Stomach smooth muscle (tissue), 2 donors: ENCODE measurements at regions not wholly inside any gene's neighbourhood (a gene's known extent, or its start where the extent isn't known, plus 50 kb on each side); places are given as distances from the start of the nearest gene placed in this dataset.

Experiments
- H3K27ac ChIP-seq: one replicate; pipeline ENCODE4 v1.7.0; 2013; ENCODE audit warnings: mild to moderate bottlenecking, low read length, inconsistent platforms
- H3K27me3 ChIP-seq, 2 donors: one replicate each; pipeline ENCODE4 v1.7.0; 2013; ENCODE audit warnings: low read length in 2 of 2; ENCODE audit not compliant: insufficient read depth in 2 of 2, control insufficient read depth in 1 of 2
- H3K36me3 ChIP-seq, 2 donors: one replicate each; pipeline ENCODE4 v1.7.0; 2013; ENCODE audit warnings: low read length in 2 of 2; ENCODE audit not compliant: control insufficient read depth in 2 of 2, insufficient read depth in 2 of 2
- H3K4me1 ChIP-seq: one replicate; pipeline ENCODE4 v1.7.0; 2013; ENCODE audit warnings: low read length; ENCODE audit not compliant: control insufficient read depth, insufficient read depth
- H3K4me3 ChIP-seq, 2 donors: one replicate each; pipeline ENCODE4 v1.7.0; 2013; ENCODE audit warnings: low read length in 2 of 2
- H3K9ac ChIP-seq, 2 donors: one replicate each; pipeline ENCODE4 v1.7.0; 2013; ENCODE audit warnings: low read length in 2 of 2, mild to moderate bottlenecking in 1 of 2
- H3K9me3 ChIP-seq, 2 donors: one replicate each; pipeline ENCODE4 v1.7.0; 2013; ENCODE audit warnings: low read length in 2 of 2; ENCODE audit not compliant: control insufficient read depth in 2 of 2
- donor health status: healthy.
- donor health status: Pancreatic carcinoma.

- Histone ChIP-seq H3K36me3 (no peaks in the 10 kb centered on the region), H3K9ac (no peak overlapping the region), H3K27me3 (no peaks in the 10 kb centered on the region)
Measured at GRCh38 chr9:17846948-17847655, 268.2 kb downstream of the SH3GL2 start.

GRCh38 chr9:17847908-17848307, 269.0 kb downstream of the SH3GL2 start:
- Histone ChIP-seq H3K9ac (no peak overlapping the region), H3K4me1 (no peaks in the 10 kb centered on the region), H3K27me3 (no peaks in the 10 kb centered on the region), H3K9me3 (peaks cover 0 to 6% of the 10 kb centered on the region in 2 donors), H3K36me3 (no peaks in the 10 kb centered on the region), H3K27ac (no peak overlapping the region), H3K4me3 (no peak overlapping the region)

More at GRCh38 chr9:17846948-17847655, 268.2 kb downstream of the SH3GL2 start:
- no peak overlapping the region for H3K27ac ChIP-seq
- H3K4me3 ChIP-seq = no peak overlapping the region
- peaks cover 0 to 6% of the 10 kb centered on the region in 2 donors for H3K9me3 ChIP-seq
- no peaks in the 10 kb centered on the region for H3K4me1 ChIP-seq

- no peaks in the 10 kb centered on the region for H3K4me1 ChIP-seq
- H3K9ac ChIP-seq = no peak overlapping the region
- no peaks in the 10 kb centered on the region for H3K9me3 ChIP-seq
- H3K36me3 ChIP-seq = no peaks in the 10 kb centered on the region
- no peak overlapping the region for H3K4me3 ChIP-seq
- H3K27me3 ChIP-seq = no peaks in the 10 kb centered on the region
- H3K27ac ChIP-seq = no peak overlapping the region
Measured at GRCh38 chr9:17852108-17852507, 273.2 kb downstream of the SH3GL2 start.

GRCh38 chr9:17854487-17854886, 275.6 kb downstream of the SH3GL2 start:
- no peak overlapping the region for H3K27ac ChIP-seq
- H3K9ac ChIP-seq = no peak overlapping the region
- no peak overlapping the region for H3K4me3 ChIP-seq
- H3K4me1 ChIP-seq = no peaks in the 10 kb centered on the region
- no peaks in the 10 kb centered on the region for H3K36me3 ChIP-seq
- no peaks in the 10 kb centered on the region for H3K27me3 ChIP-seq
- H3K9me3 ChIP-seq = no peaks in the 10 kb centered on the region

- H3K27ac ChIP-seq = no peak overlapping the region
- no peak overlapping the region for H3K4me3 ChIP-seq
- no peaks in the 10 kb centered on the region for H3K9me3 ChIP-seq
- no peaks in the 10 kb centered on the region for H3K27me3 ChIP-seq
- no peak overlapping the region for H3K9ac ChIP-seq
- H3K36me3 ChIP-seq = no peaks in the 10 kb centered on the region
- H3K4me1 ChIP-seq = no peaks in the 10 kb centered on the region
Measured at GRCh38 chr9:17856995-17857394, 278.1 kb downstream of the SH3GL2 start.

- no peaks in the 10 kb centered on the region for H3K4me1 ChIP-seq
- H3K36me3 ChIP-seq = no peaks in the 10 kb centered on the region
- H3K9me3 ChIP-seq = no peaks in the 10 kb centered on the region
- no peak overlapping the region for H3K27ac ChIP-seq
- no peak overlapping the region for H3K4me3 ChIP-seq
- no peak overlapping the region for H3K9ac ChIP-seq
- no peaks in the 10 kb centered on the region for H3K27me3 ChIP-seq
Measured at GRCh38 chr9:17859228-17859627, 280.4 kb downstream of the SH3GL2 start.

- H3K9ac ChIP-seq = no peak overlapping the region
Measured at GRCh38 chr9:17859987-17860386, 281.1 kb downstream of the SH3GL2 start.

GRCh38 chr9:17862101-17862500, 283.2 kb downstream of the SH3GL2 start:
- no peaks in the 10 kb centered on the region for H3K4me1 ChIP-seq
- no peak overlapping the region for H3K9ac ChIP-seq
- H3K27me3 ChIP-seq = no peaks in the 10 kb centered on the region
- no peaks in the 10 kb centered on the region for H3K36me3 ChIP-seq
- H3K27ac ChIP-seq = no peak overlapping the region
- no peaks in the 10 kb centered on the region for H3K9me3 ChIP-seq
- H3K4me3 ChIP-seq = no peak overlapping the region

More at GRCh38 chr9:17859987-17860386, 281.1 kb downstream of the SH3GL2 start:
- no peaks in the 10 kb centered on the region for H3K9me3 ChIP-seq
- no peaks in the 10 kb centered on the region for H3K27me3 ChIP-seq
- H3K36me3 ChIP-seq = no peaks in the 10 kb centered on the region
- H3K4me1 ChIP-seq = no peaks in the 10 kb centered on the region
- H3K27ac ChIP-seq = no peak overlapping the region
- no peak overlapping the region for H3K4me3 ChIP-seq

GRCh38 chr9:17862629-17863028, 283.8 kb downstream of the SH3GL2 start:
- H3K4me1 ChIP-seq = no peaks in the 10 kb centered on the region
- H3K27me3 ChIP-seq = no peaks in the 10 kb centered on the region
- H3K9ac ChIP-seq = no peak overlapping the region
- H3K4me3 ChIP-seq = no peak overlapping the region
- no peak overlapping the region for H3K27ac ChIP-seq
- no peaks in the 10 kb centered on the region for H3K9me3 ChIP-seq
- H3K36me3 ChIP-seq = no peaks in the 10 kb centered on the region

- no peak overlapping the region for H3K9ac ChIP-seq
Measured at GRCh38 chr9:17863213-17863883, 284.5 kb downstream of the SH3GL2 start.

GRCh38 chr9:17863924-17864323, 285.1 kb downstream of the SH3GL2 start:
- Histone ChIP-seq H3K27me3 (no peaks in the 10 kb centered on the region), H3K9me3 (no peaks in the 10 kb centered on the region), H3K9ac (no peak overlapping the region), H3K4me1 (no peaks in the 10 kb centered on the region), H3K4me3 (no peak overlapping the region), H3K27ac (no peak overlapping the region), H3K36me3 (no peaks in the 10 kb centered on the region)

More at GRCh38 chr9:17863213-17863883, 284.5 kb downstream of the SH3GL2 start:
- H3K27ac ChIP-seq = no peak overlapping the region
- H3K4me3 ChIP-seq = no peak overlapping the region
- H3K9me3 ChIP-seq = no peaks in the 10 kb centered on the region
- no peaks in the 10 kb centered on the region for H3K4me1 ChIP-seq
- no peaks in the 10 kb centered on the region for H3K36me3 ChIP-seq
- H3K27me3 ChIP-seq = no peaks in the 10 kb centered on the region
